HL-60 (cell line): ENCODE measurements at regions not wholly inside any gene's neighbourhood (a gene's known extent, or its start where the extent isn't known, plus 50 kb on each side); places are given as distances from the start of the nearest gene placed in this dataset.

Experiments
- CTCF ChIP-seq: IDR thresholded peaks from one replicate; pipeline ENCODE4 v1.5.1; 2011; ENCODE audit warnings: low read length, control low read depth, inconsistent platforms; ENCODE audit not compliant: insufficient read depth
- REST ChIP-seq: IDR thresholded peaks from 2 replicates; pipeline ENCODE4 v1.6.1; 2012; ENCODE audit warnings: low read depth; ENCODE audit not compliant: insufficient replicate concordance

GRCh38 chr6:153599901-153600300, 439.1 kb upstream of the OPRM1 start:
- TF ChIP-seq CTCF (no peak), REST (no peak)
